T-cell (primary cell): ENCODE measurements at regions not wholly inside any gene's neighbourhood (a gene's known extent, or its start where the extent isn't known, plus 50 kb on each side); places are given as distances from the start of the nearest gene placed in this dataset.

ENCODE experiments used
- ATAC-seq, 4 experiments: fragments of 200-7000 bp in 3 of 4; fragments of 150-1000 bp in 1 of 4; cut with Tn5 transposase; replicated peaks in 1 of 4; 1 replicate in 3 of 4; 2 replicates in 1 of 4; pipeline ENCODE4 v1.10.0; 2021; ENCODE audit warnings: moderate library complexity in 3 of 4, mild to moderate bottlenecking in 2 of 4, moderate number of reproducible peaks in 1 of 4
- CTCF ChIA-PET, 2 donors: fragments of 300-600 bp; sonication (Branson Sonifier 250); formaldehyde crosslinking; loops; one replicate each; lab custom pipeline; 2022; ENCODE audit warnings: antibody characterized with exemption in 2 of 2; lab: Charles Lee
- POLR2A ChIA-PET, 2 donors: fragments of 300-600 bp; sonication (Branson Sonifier 250); formaldehyde crosslinking; loops; one replicate each; lab custom pipeline; 2022; ENCODE audit warnings: antibody characterized with exemption in 2 of 2; lab: Charles Lee
- DNase-seq, 35 experiments: peaks; one replicate each; pipeline versions ENCODE4 v3.0.0 to v3.0.0-alpha.2; 2013 to 2023
- H3K27ac ChIP-seq: one replicate; pipeline ENCODE4 v1.5.1; 2013; ENCODE audit warnings: low read length
- H3K27me3 ChIP-seq, 2 experiments: replicated peaks in 1 of 2; 1 replicate in 1 of 2; 2 replicates in 1 of 2; pipeline versions ENCODE4 v1.6.1 to v1.7.0; 2013; ENCODE audit warnings: low read length in 1 of 2, mixed read lengths in 1 of 2; ENCODE audit not compliant: control insufficient read depth in 2 of 2, insufficient read depth in 2 of 2; ENCODE audit errors: extremely low read depth in 1 of 2
- H3K36me3 ChIP-seq, 2 donors: 1 replicate in 1 of 2; 2 replicates in 1 of 2; pipeline versions ENCODE4 v1.6.1 to v1.7.0; 2013; ENCODE audit warnings: low read length in 1 of 2; ENCODE audit not compliant: control insufficient read depth in 2 of 2, insufficient read depth in 1 of 2; ENCODE audit errors: extremely low read depth in 1 of 2
- H3K4me1 ChIP-seq, 2 experiments: 1 replicate in 1 of 2; 2 replicates in 1 of 2; pipeline versions ENCODE4 v1.6.1 to v1.7.0; 2013; ENCODE audit warnings: low read length in 2 of 2, mixed read lengths in 1 of 2; ENCODE audit not compliant: insufficient read depth in 2 of 2, control insufficient read depth in 1 of 2; ENCODE audit errors: extremely low read depth in 1 of 2
- H3K4me3 ChIP-seq, 2 donors: 1 replicate in 1 of 2; 2 replicates in 1 of 2; pipeline versions ENCODE4 v1.5.1 to v1.7.0; 2013; ENCODE audit warnings: mild to moderate bottlenecking in 2 of 2, low read length in 1 of 2, moderate library complexity in 1 of 2; ENCODE audit not compliant: control insufficient read depth in 1 of 2; ENCODE audit errors: extremely low read depth in 1 of 2
- H3K9me3 ChIP-seq: 2 replicates; pipeline ENCODE4 v1.7.0; 2013
- H3K27ac Mint-ChIP-seq, 2 donors: one replicate each; pipeline ENCODE4 v1.8.0; 2020 to 2021; ENCODE audit warnings: mild to moderate bottlenecking in 2 of 2, mixed read lengths in 2 of 2
- H3K27me3 Mint-ChIP-seq, 2 donors: one replicate each; pipeline ENCODE4 v1.8.0; 2021 to 2022; ENCODE audit warnings: mixed read lengths in 2 of 2
- H3K36me3 Mint-ChIP-seq: one replicate; pipeline ENCODE4 v1.8.0; 2021; ENCODE audit warnings: mixed read lengths
- H3K4me1 Mint-ChIP-seq, 3 donors: one replicate each; pipeline ENCODE4 v1.8.0; 2020 to 2022; ENCODE audit warnings: mixed read lengths in 3 of 3, mild to moderate bottlenecking in 1 of 3
- H3K4me3 Mint-ChIP-seq, 3 donors: one replicate each; pipeline ENCODE4 v1.8.0; 2020 to 2022; ENCODE audit warnings: mild to moderate bottlenecking in 3 of 3, mixed read lengths in 3 of 3, moderate library complexity in 3 of 3
- H3K9me3 Mint-ChIP-seq, 3 donors: one replicate each; pipeline ENCODE4 v1.8.0; 2020 to 2022; ENCODE audit warnings: mixed read lengths in 3 of 3
- WGBS: methylation state at CpG from one replicate; pipeline ENCODE4 v1.1.5; 2013; ENCODE audit warnings: missing lambda C conversion rate; ENCODE audit not compliant: insufficient coverage; 5-methylcytosine and 5-hydroxymethylcytosine counted together

- Mint-ChIP-seq H3K4me3 (no peak overlapping the region), H3K36me3 (no peaks in the 10 kb centered on the region), H3K27ac (no peak overlapping the region), H3K4me1 (no peaks in the 10 kb centered on the region), H3K27me3 (peaks cover 0 to 4% of the 10 kb centered on the region in 2 donors), H3K9me3 (peaks cover 0 to 11% (median 1%) of the 10 kb centered on the region in 3 donors)
- H3K4me1 ChIP-seq, result no peaks in the 10 kb centered on the region
- no peak overlapping the region for H3K27ac ChIP-seq
- H3K9me3 ChIP-seq, result no peaks in the 10 kb centered on the region
- POLR2A ChIA-PET, result no interaction called here
- CTCF ChIA-PET, result no interaction called here
- DNase-seq (no peak), ATAC-seq (no peak)
- no peak overlapping the region for H3K4me3 ChIP-seq
- no peaks in the 10 kb centered on the region for H3K27me3 ChIP-seq
- 83% methylated on average over 3 of the region's 8 CpGs for WGBS
- H3K36me3 ChIP-seq, result no peaks in the 10 kb centered on the region
Observed at GRCh38 chr6:85118652-85119235, 331.1 kb upstream of the NT5E start.

GRCh38 chr6:85118233-85118632, 331.6 kb upstream of the NT5E start:
- H3K4me1 Mint-ChIP-seq, result no peaks in the 10 kb centered on the region
- H3K4me3 Mint-ChIP-seq, result no peak overlapping the region
- Histone ChIP-seq H3K36me3 (no peaks in the 10 kb centered on the region), H3K4me1 (no peaks in the 10 kb centered on the region), H3K27me3 (no peaks in the 10 kb centered on the region), H3K27ac (no peak overlapping the region), H3K9me3 (no peaks in the 10 kb centered on the region), H3K4me3 (no peak overlapping the region)
- ATAC-seq, result no peak
- WGBS, result no CpG with 5 or more reads among the region's 5 CpGs
- peaks cover 0 to 4% of the 10 kb centered on the region in 2 donors for H3K27me3 Mint-ChIP-seq
- H3K36me3 Mint-ChIP-seq, result no peaks in the 10 kb centered on the region
- H3K9me3 Mint-ChIP-seq, result peaks cover 0 to 11% (median 1%) of the 10 kb centered on the region in 3 donors
- DNase-seq, result no peak
- CTCF ChIA-PET, result no interaction called here
- no peak overlapping the region for H3K27ac Mint-ChIP-seq
- POLR2A ChIA-PET, result no interaction called here

DNA sequence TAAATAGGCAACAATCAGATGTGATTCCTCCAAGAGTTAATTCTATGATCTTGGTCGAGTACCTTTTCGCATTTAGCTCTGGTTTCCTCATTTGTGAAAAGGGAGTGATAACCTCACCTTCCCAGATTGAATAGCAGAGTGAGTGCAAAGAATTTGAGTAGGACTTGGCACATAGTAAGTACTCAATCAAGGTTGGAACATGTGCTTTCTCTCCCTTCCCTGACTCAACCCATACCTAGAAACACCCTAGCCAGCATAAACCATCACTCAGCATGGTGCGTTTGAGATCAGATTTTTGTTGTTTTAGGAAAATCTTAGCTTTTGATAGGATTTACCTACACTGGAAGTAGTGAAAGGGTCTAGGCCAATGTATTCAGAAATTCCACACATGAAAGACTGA, 333.4 kb upstream of the NT5E start:
- no CpG with 5 or more reads among the region's 3 CpGs for WGBS
- Histone ChIP-seq H3K27ac (no peak overlapping the region), H3K4me3 (no peak overlapping the region), H3K36me3 (no peaks in the 10 kb centered on the region), H3K4me1 (no peaks in the 10 kb centered on the region), H3K27me3 (no peaks in the 10 kb centered on the region), H3K9me3 (no peaks in the 10 kb centered on the region)
- H3K4me3 Mint-ChIP-seq, result no peak overlapping the region
- ChIA-PET CTCF (no interaction called here), POLR2A (no interaction called here)
- no peaks in the 10 kb centered on the region for H3K36me3 Mint-ChIP-seq
- H3K27ac Mint-ChIP-seq, result no peak overlapping the region
- no peaks in the 10 kb centered on the region for H3K4me1 Mint-ChIP-seq
- DNase-seq (no peak), ATAC-seq (no peak)
- H3K27me3 Mint-ChIP-seq, result no peaks in the 10 kb centered on the region
- H3K9me3 Mint-ChIP-seq, result peaks cover 0 to 6% (median 1%) of the 10 kb centered on the region in 3 donors

GRCh38 chr6:85115876-85116275, 334.0 kb upstream of the NT5E start:
- DNase-seq, result no peak
- no peaks in the 10 kb centered on the region for H3K4me1 ChIP-seq
- Mint-ChIP-seq H3K4me1 (no peaks in the 10 kb centered on the region), H3K27me3 (no peaks in the 10 kb centered on the region), H3K9me3 (peaks cover 0 to 6% (median 1%) of the 10 kb centered on the region in 3 donors), H3K27ac (no peak overlapping the region), H3K4me3 (no peak overlapping the region), H3K36me3 (no peaks in the 10 kb centered on the region)
- no peak overlapping the region for H3K27ac ChIP-seq
- H3K4me3 ChIP-seq, result no peak overlapping the region
- no peaks in the 10 kb centered on the region for H3K36me3 ChIP-seq
- ATAC-seq, result no peak
- ChIA-PET POLR2A (no interaction called here), CTCF (no interaction called here)
- no peaks in the 10 kb centered on the region for H3K9me3 ChIP-seq
- 100% methylated on average over 1 of the region's 2 CpGs for WGBS
- H3K27me3 ChIP-seq, result no peaks in the 10 kb centered on the region

- H3K27ac Mint-ChIP-seq, result no peak overlapping the region
- Histone ChIP-seq H3K27me3 (no peaks in the 10 kb centered on the region), H3K36me3 (no peaks in the 10 kb centered on the region), H3K4me3 (no peak overlapping the region), H3K9me3 (no peaks in the 10 kb centered on the region), H3K27ac (no peak overlapping the region), H3K4me1 (no peaks in the 10 kb centered on the region)
- ChIA-PET CTCF (no interaction called here), POLR2A (no interaction called here)
- ATAC-seq (no peak), DNase-seq (no peak)
- H3K9me3 Mint-ChIP-seq, result peaks cover 0 to 6% (median 1%) of the 10 kb centered on the region in 3 donors
- H3K36me3 Mint-ChIP-seq, result no peaks in the 10 kb centered on the region
- no peak overlapping the region for H3K4me3 Mint-ChIP-seq
- H3K27me3 Mint-ChIP-seq, result no peaks in the 10 kb centered on the region
- H3K4me1 Mint-ChIP-seq, result no peaks in the 10 kb centered on the region
- 56% methylated on average over 4 of the region's 6 CpGs for WGBS
Observed at GRCh38 chr6:85115376-85115775, 334.5 kb upstream of the NT5E start.

DNA sequence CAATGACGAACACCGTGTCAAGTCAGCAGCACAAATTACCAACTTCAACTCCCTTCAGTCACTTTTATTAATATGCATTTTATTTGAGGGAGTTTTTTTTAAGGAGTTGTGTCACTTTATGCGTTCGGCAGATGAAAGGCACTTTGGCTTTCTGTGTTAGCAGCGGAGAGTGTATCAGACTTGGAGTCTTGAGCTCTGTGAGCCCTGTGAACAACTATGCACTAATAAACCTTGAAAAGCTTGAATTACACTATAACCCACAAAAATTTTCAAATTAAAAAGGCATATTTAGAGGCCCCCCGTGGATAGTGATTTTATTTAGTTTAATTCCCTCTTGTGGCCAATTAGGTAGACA, 335.3 kb upstream of the NT5E start:
- H3K9me3 ChIP-seq, result no peaks in the 10 kb centered on the region
- DNase-seq (no peak), ATAC-seq (no peak)
- H3K9me3 Mint-ChIP-seq, result peaks cover 0 to under 1% (median 0%) of the 10 kb centered on the region in 3 donors
- no CpG with 5 or more reads among the region's 6 CpGs for WGBS
- ChIA-PET POLR2A (no interaction called here), CTCF (interaction anchor here in 1 of 2 donors (0.6 kb wide), 1 partner anchor 9 kb away, joined by 3 read pairs; no protein-coding TSS in a partner anchor)
- H3K4me1 Mint-ChIP-seq, result no peaks in the 10 kb centered on the region
- H3K27ac Mint-ChIP-seq, result no peak overlapping the region
- no peaks in the 10 kb centered on the region for H3K36me3 ChIP-seq
- no peaks in the 10 kb centered on the region for H3K27me3 Mint-ChIP-seq
- no peak overlapping the region for H3K4me3 ChIP-seq
- no peaks in the 10 kb centered on the region for H3K36me3 Mint-ChIP-seq
- H3K27ac ChIP-seq, result no peak overlapping the region
- no peak overlapping the region for H3K4me3 Mint-ChIP-seq
- no peaks in the 10 kb centered on the region for H3K27me3 ChIP-seq
- H3K4me1 ChIP-seq, result no peaks in the 10 kb centered on the region
